ENCODE measurements at regions not wholly inside any gene's neighbourhood (a gene's known extent, or its start where the extent isn't known, plus 50 kb on each side); places are given as distances from the start of the nearest gene placed in this dataset.

DNA sequence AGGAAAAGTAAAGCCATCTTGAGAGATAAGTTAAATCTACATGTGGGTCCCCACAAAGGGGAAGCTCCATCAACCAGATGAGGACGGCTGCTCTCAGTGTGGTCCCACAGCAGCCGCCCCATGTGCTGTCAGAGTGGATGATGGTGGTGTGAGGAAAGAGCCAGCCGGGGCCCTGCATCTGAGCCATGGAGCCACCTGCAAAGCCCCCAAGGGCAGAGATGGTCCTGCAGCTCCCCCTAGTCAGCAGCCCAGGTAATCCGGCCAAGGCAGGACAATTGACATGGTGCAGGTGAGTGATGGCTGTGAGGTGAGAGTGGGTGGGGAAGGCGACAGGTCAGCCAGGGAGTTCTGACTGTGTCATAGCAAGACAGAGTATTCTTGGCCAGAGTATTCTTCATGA is 458.8 kb downstream of the ICE1 start:
- TF ChIP-seq, protein P1, sequence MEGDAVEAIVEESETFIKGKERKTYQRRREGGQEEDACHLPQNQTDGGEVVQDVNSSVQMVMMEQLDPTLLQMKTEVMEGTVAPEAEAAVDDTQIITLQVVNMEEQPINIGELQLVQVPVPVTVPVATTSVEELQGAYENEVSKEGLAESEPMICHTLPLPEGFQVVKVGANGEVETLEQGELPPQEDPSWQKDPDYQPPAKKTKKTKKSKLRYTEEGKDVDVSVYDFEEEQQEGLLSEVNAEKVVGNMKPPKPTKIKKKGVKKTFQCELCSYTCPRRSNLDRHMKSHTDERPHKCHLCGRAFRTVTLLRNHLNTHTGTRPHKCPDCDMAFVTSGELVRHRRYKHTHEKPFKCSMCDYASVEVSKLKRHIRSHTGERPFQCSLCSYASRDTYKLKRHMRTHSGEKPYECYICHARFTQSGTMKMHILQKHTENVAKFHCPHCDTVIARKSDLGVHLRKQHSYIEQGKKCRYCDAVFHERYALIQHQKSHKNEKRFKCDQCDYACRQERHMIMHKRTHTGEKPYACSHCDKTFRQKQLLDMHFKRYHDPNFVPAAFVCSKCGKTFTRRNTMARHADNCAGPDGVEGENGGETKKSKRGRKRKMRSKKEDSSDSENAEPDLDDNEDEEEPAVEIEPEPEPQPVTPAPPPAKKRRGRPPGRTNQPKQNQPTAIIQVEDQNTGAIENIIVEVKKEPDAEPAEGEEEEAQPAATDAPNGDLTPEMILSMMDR (IDR thresholded peaks at IDR 0.05; ENCODE audit: insufficient read depth, low read depth, low read length) = no peak
- no peak for TF ChIP-seq EZH2 (IDR thresholded peaks at IDR 0.05; ENCODE audit: insufficient read depth, low read length)
